Mesenchymal stem cell (in vitro differentiated cells and primary cell): ENCODE measurements at regions not wholly inside any gene's neighbourhood (a gene's known extent, or its start where the extent isn't known, plus 50 kb on each side); places are given as distances from the start of the nearest gene placed in this dataset.
"Not testable (repeated sequence)": the region's sequence is repeated elsewhere in the genome, so short reads cannot be mapped to it uniquely, and the experiment has no call there.

Experiments
- DNase-seq: peaks from one replicate; pipeline ENCODE4 v3.0.0-alpha.2; 2013
- H2AFZ ChIP-seq: one replicate; pipeline ENCODE4 v1.6.1; 2013; ENCODE audit warnings: low read depth, mild to moderate bottlenecking, control low read depth, inconsistent platforms, low read length, moderate library complexity
- H2AK5ac ChIP-seq: 2 replicates; pipeline ENCODE4 v1.6.1; 2013; ENCODE audit warnings: low read length, moderate library complexity, mild to moderate bottlenecking, inconsistent platforms; ENCODE audit not compliant: severe bottlenecking
- H2BK120ac ChIP-seq: one replicate; pipeline ENCODE4 v1.6.1; 2013; ENCODE audit warnings: low read depth, mild to moderate bottlenecking, inconsistent platforms, low read length, moderate library complexity
- H2BK12ac ChIP-seq, 2 experiments: one replicate each; pipeline ENCODE4 v1.6.1; 2013; ENCODE audit warnings: inconsistent platforms in 2 of 2, low read length in 2 of 2, mild to moderate bottlenecking in 2 of 2, moderate library complexity in 2 of 2, control low read depth in 1 of 2
- H2BK15ac ChIP-seq: one replicate; pipeline ENCODE4 v1.6.1; 2013; ENCODE audit warnings: mild to moderate bottlenecking, low read depth, inconsistent platforms; ENCODE audit not compliant: poor library complexity, severe bottlenecking
- H2BK5ac ChIP-seq: 2 replicates; pipeline ENCODE4 v1.6.1; 2013; ENCODE audit warnings: low read depth, mild to moderate bottlenecking, low read length, control low read depth, inconsistent platforms; ENCODE audit not compliant: poor library complexity, severe bottlenecking
- H3K14ac ChIP-seq, 2 experiments: one replicate each; pipeline ENCODE4 v1.6.1; 2013; ENCODE audit warnings: inconsistent platforms in 2 of 2, low read length in 2 of 2, control low read depth in 1 of 2, mild to moderate bottlenecking in 1 of 2, moderate library complexity in 1 of 2
- H3K18ac ChIP-seq, 2 experiments: one replicate each; pipeline ENCODE4 v1.6.1; 2013; ENCODE audit warnings: inconsistent platforms in 2 of 2, low read length in 2 of 2, control low read depth in 1 of 2, low read depth in 1 of 2, mild to moderate bottlenecking in 1 of 2
- H3K23ac ChIP-seq, 2 experiments: one replicate each; pipeline ENCODE4 v1.6.1; 2013; ENCODE audit warnings: inconsistent platforms in 2 of 2, low read length in 2 of 2, mild to moderate bottlenecking in 2 of 2, moderate library complexity in 2 of 2, control low read depth in 1 of 2
- H3K27ac ChIP-seq: 2 replicates; pipeline ENCODE4 v1.5.1; 2013; ENCODE audit warnings: mild to moderate bottlenecking, moderate library complexity, low read length, control low read depth, inconsistent platforms; ENCODE audit not compliant: poor library complexity, severe bottlenecking
- H3K27me3 ChIP-seq, 2 experiments: 2 replicates each; pipeline versions ENCODE4 v1.6.1 to v1.7.0; 2013; ENCODE audit warnings: low read length in 2 of 2, mild to moderate bottlenecking in 2 of 2, moderate library complexity in 2 of 2, control low read depth in 1 of 2, inconsistent platforms in 1 of 2; ENCODE audit not compliant: control insufficient read depth in 1 of 2, insufficient read depth in 1 of 2
- H3K36me3 ChIP-seq, 2 experiments: 2 replicates each; pipeline versions ENCODE4 v1.6.1 to v1.7.0; 2013; ENCODE audit warnings: low read length in 2 of 2, control low read depth in 1 of 2, inconsistent platforms in 1 of 2, low read depth in 1 of 2, mild to moderate bottlenecking in 1 of 2; ENCODE audit not compliant: insufficient read depth in 2 of 2, control insufficient read depth in 1 of 2
- H3K4ac ChIP-seq, 2 experiments: one replicate each; pipeline ENCODE4 v1.6.1; 2013; ENCODE audit warnings: inconsistent platforms in 2 of 2, low read length in 2 of 2, mild to moderate bottlenecking in 2 of 2, moderate library complexity in 2 of 2, control low read depth in 1 of 2, low read depth in 1 of 2
- H3K4me1 ChIP-seq: 2 replicates; pipeline ENCODE4 v1.6.1; 2013; ENCODE audit warnings: low read depth, low read length, control low read depth; ENCODE audit not compliant: control insufficient read depth, insufficient read depth
- H3K4me2 ChIP-seq: 2 replicates; pipeline ENCODE4 v1.6.1; 2013; ENCODE audit warnings: low read length, mild to moderate bottlenecking, inconsistent platforms; ENCODE audit not compliant: poor library complexity, severe bottlenecking
- H3K4me3 ChIP-seq, 2 experiments: 2 replicates each; pipeline versions ENCODE4 v1.5.1 to v1.7.0; 2013; ENCODE audit warnings: low read length in 2 of 2, mild to moderate bottlenecking in 2 of 2, control low read depth in 1 of 2, low read depth in 1 of 2; ENCODE audit not compliant: insufficient read depth in 1 of 2
- H3K79me1 ChIP-seq: replicated peaks from 2 replicates; pipeline ENCODE4 v1.6.1; 2013; ENCODE audit warnings: mild to moderate bottlenecking, control low read depth, low read length, inconsistent platforms; ENCODE audit not compliant: poor library complexity, severe bottlenecking
- H3K9ac ChIP-seq: 2 replicates; pipeline ENCODE4 v1.7.0; 2013; ENCODE audit warnings: mild to moderate bottlenecking, low read length, moderate library complexity
- H3K9me3 ChIP-seq: 2 replicates; pipeline ENCODE4 v1.7.0; 2013; ENCODE audit warnings: mild to moderate bottlenecking, low read length; ENCODE audit not compliant: control insufficient read depth
- H4K8ac ChIP-seq: one replicate; pipeline ENCODE4 v1.6.1; 2013; ENCODE audit warnings: inconsistent platforms, mild to moderate bottlenecking, low read length, moderate library complexity
- H4K91ac ChIP-seq: one replicate; pipeline ENCODE4 v1.6.1; 2013; ENCODE audit warnings: mild to moderate bottlenecking, low read length, inconsistent platforms
- WGBS: methylation state at CpG from one replicate; pipeline ENCODE4 v1.1.7; 2013; ENCODE audit warnings: mixed read lengths; 5-methylcytosine and 5-hydroxymethylcytosine counted together

DNA sequence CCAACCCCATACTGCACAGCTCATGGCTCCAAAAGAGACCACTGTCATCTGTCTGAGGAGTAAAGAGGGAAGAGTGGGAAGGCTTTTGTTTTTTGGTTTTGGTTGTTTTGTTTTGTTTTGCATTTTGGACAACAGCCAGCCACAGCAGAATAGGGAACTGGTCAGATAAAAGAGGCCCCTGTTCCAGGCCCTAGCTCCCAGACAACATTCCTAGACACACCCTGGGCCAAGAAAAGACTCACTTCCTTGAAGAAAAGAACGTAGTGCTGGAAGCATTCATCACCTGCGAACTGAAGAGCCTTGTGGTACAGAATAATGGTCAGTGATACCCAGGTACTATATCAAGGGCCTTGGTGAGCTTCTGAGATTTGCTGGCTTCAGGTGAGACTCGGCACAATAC lies 619.4 kb upstream of the SPANXN1 start:
- Histone ChIP-seq H4K91ac (no peak overlapping the region), H3K4me1 (no peaks in the 10 kb centered on the region), H2BK15ac (no peak overlapping the region), H3K36me3 (no peaks in the 10 kb centered on the region), H3K4ac (no peak overlapping the region), H3K79me1 (no peaks in the 10 kb centered on the region), H3K27ac (no peak overlapping the region), H3K27me3 (no peaks in the 10 kb centered on the region), H3K4me2 (no peak overlapping the region), H2BK120ac (no peak overlapping the region), H2AFZ (no peak overlapping the region), H2BK5ac (no peak overlapping the region), H3K23ac (no peak overlapping the region), H2BK12ac (no peak overlapping the region), H3K9ac (no peak overlapping the region), H3K18ac (no peak overlapping the region), H3K14ac (no peak overlapping the region), H4K8ac (no peak overlapping the region), H3K9me3 (no peaks in the 10 kb centered on the region), H2AK5ac (no peak overlapping the region), H3K4me3 (no peak overlapping the region)
- 71% methylated on average over 3 of the region's 3 CpGs for WGBS
- peak; percentile 1 for DNase-seq

- H3K4me1 ChIP-seq, H4K91ac ChIP-seq, H3K27ac ChIP-seq, DNase-seq, H4K8ac ChIP-seq, H2AK5ac ChIP-seq, H2BK12ac ChIP-seq, H3K27me3 ChIP-seq, H3K79me1 ChIP-seq, H3K4me2 ChIP-seq, H3K4me3 ChIP-seq, H3K36me3 ChIP-seq, H3K18ac ChIP-seq, H3K4ac ChIP-seq, H3K9me3 ChIP-seq, H3K9ac ChIP-seq, H2AFZ ChIP-seq, H2BK5ac ChIP-seq, H2BK120ac ChIP-seq, H2BK15ac ChIP-seq, H3K23ac ChIP-seq, H3K14ac ChIP-seq: not testable (repeated sequence)
- WGBS = no CpG with 5 or more reads among the region's 8 CpGs
Measured at GRCh38 chrX:144634451-144634850, 612.9 kb upstream of the SPANXN1 start.

DNA sequence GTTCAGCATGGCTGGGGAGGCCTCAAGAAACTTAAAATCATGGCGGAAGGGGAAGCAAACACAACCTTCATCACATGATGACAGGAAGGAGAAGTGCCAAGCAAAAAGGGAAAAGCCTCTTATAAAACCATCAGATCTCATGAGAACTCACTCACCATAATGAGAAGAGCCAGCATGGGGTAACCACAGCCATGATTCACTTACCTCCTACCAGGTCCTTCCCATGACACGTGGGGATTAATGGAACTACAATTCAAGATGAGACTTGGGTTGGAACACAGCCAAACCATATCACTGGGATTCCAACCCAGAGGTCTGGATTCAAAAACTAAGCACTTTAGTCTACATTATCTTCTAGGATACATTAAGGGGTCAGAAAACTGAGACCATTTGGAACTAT lies 609.6 kb upstream of the SPANXN1 start:
- no peak overlapping the region for H3K4me3 ChIP-seq
- H2BK15ac ChIP-seq = no peak overlapping the region
- no peak overlapping the region for H3K23ac ChIP-seq
- H3K79me1 ChIP-seq = no peaks in the 10 kb centered on the region
- H3K9me3 ChIP-seq = no peaks in the 10 kb centered on the region
- H3K4me1 ChIP-seq = no peaks in the 10 kb centered on the region
- no peak overlapping the region for H3K14ac ChIP-seq
- H2BK12ac ChIP-seq = no peak overlapping the region
- no peak overlapping the region for H3K4ac ChIP-seq
- H2AFZ ChIP-seq = no peak overlapping the region
- 83% methylated on average over 1 of the region's 2 CpGs for WGBS
- no peak overlapping the region for H3K9ac ChIP-seq
- H3K18ac ChIP-seq = no peak overlapping the region
- H3K27ac ChIP-seq = no peak overlapping the region
- no peak overlapping the region for H2BK120ac ChIP-seq
- no peak for DNase-seq
- no peak overlapping the region for H2BK5ac ChIP-seq
- H4K8ac ChIP-seq = no peak overlapping the region
- no peak overlapping the region for H2AK5ac ChIP-seq
- H3K27me3 ChIP-seq = no peaks in the 10 kb centered on the region
- no peak overlapping the region for H4K91ac ChIP-seq
- no peaks in the 10 kb centered on the region for H3K36me3 ChIP-seq
- no peak overlapping the region for H3K4me2 ChIP-seq

DNA sequence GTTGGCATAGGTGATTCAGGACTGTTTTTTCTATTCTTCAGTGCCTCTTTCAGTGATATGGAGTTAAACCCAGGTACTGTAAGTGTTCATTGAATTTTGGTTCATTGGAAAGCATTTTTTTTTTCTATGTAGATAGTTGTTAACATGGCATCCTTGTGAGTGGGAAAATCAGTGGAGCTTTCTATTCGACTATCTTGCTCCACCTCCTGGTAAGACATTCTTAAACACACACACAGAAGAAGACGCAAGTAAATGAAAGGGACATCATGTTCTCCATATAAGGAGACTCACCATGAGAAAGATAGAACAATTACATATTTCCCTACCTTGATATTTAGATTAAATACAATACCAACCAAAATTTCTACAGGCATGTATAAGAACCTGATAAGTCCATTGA lies 598.5 kb upstream of the SPANXN1 start:
- Histone ChIP-seq H4K8ac (no peak overlapping the region), H3K14ac (no peak overlapping the region), H2AK5ac (no peak overlapping the region), H2BK5ac (no peak overlapping the region), H3K9me3 (no peaks in the 10 kb centered on the region), H3K4ac (no peak overlapping the region), H2AFZ (no peak overlapping the region), H3K4me1 (no peaks in the 10 kb centered on the region), H3K36me3 (no peaks in the 10 kb centered on the region), H2BK120ac (no peak overlapping the region), H3K79me1 (no peaks in the 10 kb centered on the region), H3K27me3 (no peaks in the 10 kb centered on the region), H3K27ac (no peak overlapping the region), H3K4me2 (no peak overlapping the region), H4K91ac (no peak overlapping the region), H3K4me3 (no peak overlapping the region), H2BK15ac (no peak overlapping the region), H3K18ac (no peak overlapping the region), H3K23ac (no peak overlapping the region), H3K9ac (no peak overlapping the region), H2BK12ac (no peak overlapping the region)
- no CpG with 5 or more reads among the region's 2 CpGs for WGBS
- DNase-seq = no peak
